Fibroblast of the aortic adventitia (primary cell): ENCODE measurements at regions not wholly inside any gene's neighbourhood (a gene's known extent, or its start where the extent isn't known, plus 50 kb on each side); places are given as distances from the start of the nearest gene placed in this dataset.

ENCODE experiments used
- DNase-seq: peaks from one replicate; pipeline ENCODE4 v3.0.0-alpha.2; 2010; ENCODE audit warnings: low read depth
- H3K4me3 ChIP-seq: 2 replicates; pipeline ENCODE4 v1.5.1; 2011; ENCODE audit warnings: low read depth, mild to moderate bottlenecking, control low read depth, low read length, moderate library complexity
- TF ChIP-seq, protein P1 (sequence below): IDR thresholded peaks from 2 replicates; pipeline ENCODE4 v1.5.1; 2011; ENCODE audit warnings: mild to moderate bottlenecking, low read length, control low read depth, inconsistent platforms; ENCODE audit not compliant: insufficient read depth

GRCh38 chr4:8741513-8742226, 130.0 kb downstream of the HMX1 start:
- no peak overlapping the region for H3K4me3 ChIP-seq
- TF ChIP-seq, protein P1, sequence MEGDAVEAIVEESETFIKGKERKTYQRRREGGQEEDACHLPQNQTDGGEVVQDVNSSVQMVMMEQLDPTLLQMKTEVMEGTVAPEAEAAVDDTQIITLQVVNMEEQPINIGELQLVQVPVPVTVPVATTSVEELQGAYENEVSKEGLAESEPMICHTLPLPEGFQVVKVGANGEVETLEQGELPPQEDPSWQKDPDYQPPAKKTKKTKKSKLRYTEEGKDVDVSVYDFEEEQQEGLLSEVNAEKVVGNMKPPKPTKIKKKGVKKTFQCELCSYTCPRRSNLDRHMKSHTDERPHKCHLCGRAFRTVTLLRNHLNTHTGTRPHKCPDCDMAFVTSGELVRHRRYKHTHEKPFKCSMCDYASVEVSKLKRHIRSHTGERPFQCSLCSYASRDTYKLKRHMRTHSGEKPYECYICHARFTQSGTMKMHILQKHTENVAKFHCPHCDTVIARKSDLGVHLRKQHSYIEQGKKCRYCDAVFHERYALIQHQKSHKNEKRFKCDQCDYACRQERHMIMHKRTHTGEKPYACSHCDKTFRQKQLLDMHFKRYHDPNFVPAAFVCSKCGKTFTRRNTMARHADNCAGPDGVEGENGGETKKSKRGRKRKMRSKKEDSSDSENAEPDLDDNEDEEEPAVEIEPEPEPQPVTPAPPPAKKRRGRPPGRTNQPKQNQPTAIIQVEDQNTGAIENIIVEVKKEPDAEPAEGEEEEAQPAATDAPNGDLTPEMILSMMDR: no peak

GRCh38 chr4:8740666-8741395, 130.8 kb downstream of the HMX1 start:
- no peak overlapping the region for H3K4me3 ChIP-seq
- no peak for DNase-seq
- TF ChIP-seq, protein P1: no peak

More at GRCh38 chr4:8741513-8742226, 130.0 kb downstream of the HMX1 start:
- DNase-seq: no peak

DNA sequence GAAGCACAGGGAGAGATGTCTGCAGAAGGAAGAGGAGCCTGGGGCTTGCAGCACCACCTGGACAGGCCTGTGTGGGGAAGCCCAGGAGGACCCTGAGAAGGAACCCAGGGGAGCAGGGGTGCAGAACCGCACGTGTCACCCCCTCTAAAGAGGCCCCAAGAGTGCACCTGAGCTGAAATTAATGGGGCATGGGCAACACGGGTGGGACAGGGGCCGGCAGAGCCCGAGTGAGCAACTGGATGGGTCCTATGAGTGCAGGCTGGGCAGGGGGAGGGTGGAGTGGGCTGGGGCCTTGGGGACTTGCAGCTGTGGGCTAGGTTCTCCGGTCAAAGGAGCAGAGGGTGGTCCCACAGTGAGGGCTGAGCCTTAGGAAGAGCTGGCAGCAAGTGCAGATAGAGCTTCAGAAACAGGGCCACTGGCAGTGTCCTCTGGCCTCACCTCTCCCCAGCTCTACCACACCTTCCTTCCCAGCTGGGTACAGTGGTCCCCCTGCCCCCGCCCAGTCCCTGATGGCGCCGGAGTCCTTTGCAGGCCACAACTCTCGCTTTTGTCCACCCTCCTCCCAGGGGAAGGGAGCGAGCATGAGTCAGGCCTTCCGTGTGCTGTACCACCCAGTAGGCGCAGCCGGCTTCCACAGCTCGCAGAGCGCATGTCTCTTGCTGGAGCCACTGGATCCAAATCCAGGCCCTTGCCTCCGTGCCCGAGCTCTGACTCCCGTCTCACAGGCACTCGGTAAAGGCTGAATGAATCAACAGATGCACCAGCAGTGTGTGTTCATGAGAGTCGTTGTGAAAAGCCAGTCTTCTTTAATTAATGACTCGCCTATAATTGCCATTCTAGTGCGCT, 131.6 kb downstream of the HMX1 start:
- TF ChIP-seq, protein P1: no peak
- no peak for DNase-seq

DNA sequence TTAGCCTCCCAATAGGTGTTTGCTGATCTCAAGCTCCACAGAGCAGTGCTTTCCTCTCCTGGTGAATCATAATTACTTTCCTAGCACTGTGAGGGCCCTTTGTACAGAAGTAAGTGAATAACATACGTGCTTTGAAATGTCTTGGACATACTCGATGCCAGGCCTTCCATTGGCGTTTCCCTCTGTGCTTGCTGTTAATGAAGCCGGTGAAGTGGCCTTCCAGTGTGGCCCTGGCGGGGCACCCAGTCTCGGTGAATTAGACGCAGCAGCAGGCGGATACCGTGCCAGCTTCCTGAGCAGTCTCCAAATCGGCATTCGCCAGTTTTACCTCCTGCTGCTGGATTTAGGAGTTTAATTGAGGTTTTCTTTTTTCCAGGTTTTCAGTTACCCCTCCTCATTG, 132.3 kb downstream of the HMX1 start:
- TF ChIP-seq, protein P1: no peak
- no peak for DNase-seq
- no peak overlapping the region for H3K4me3 ChIP-seq

More for the DNA sequence above, 131.6 kb downstream of the HMX1 start:
- no peak overlapping the region for H3K4me3 ChIP-seq

DNA sequence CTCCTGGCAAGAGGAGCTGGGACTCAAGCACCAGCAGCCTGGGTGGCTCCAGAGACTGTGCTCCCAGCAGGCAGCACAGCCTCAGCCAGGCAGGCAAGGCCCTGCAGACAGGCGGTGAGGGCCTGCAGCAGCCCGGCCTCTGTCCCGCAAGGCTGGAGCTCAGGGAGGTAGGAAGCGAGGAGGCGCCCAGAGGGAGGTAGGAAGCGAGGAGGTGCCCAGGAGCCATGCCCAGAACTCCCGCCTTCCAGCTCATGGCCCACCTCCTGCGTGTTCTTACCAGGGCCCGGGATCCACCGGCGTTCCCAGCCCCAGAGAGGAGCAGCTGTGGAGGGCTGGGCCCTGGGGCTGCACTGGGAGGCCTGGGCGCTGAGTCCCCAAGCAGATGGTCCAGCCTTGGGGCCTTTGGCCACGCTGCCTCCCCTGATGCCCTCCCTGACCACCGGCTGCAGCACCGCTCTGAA, 133.1 kb downstream of the HMX1 start:
- TF ChIP-seq, protein P1: no peak
- no peak for DNase-seq
- H3K4me3 ChIP-seq: no peak overlapping the region

DNA sequence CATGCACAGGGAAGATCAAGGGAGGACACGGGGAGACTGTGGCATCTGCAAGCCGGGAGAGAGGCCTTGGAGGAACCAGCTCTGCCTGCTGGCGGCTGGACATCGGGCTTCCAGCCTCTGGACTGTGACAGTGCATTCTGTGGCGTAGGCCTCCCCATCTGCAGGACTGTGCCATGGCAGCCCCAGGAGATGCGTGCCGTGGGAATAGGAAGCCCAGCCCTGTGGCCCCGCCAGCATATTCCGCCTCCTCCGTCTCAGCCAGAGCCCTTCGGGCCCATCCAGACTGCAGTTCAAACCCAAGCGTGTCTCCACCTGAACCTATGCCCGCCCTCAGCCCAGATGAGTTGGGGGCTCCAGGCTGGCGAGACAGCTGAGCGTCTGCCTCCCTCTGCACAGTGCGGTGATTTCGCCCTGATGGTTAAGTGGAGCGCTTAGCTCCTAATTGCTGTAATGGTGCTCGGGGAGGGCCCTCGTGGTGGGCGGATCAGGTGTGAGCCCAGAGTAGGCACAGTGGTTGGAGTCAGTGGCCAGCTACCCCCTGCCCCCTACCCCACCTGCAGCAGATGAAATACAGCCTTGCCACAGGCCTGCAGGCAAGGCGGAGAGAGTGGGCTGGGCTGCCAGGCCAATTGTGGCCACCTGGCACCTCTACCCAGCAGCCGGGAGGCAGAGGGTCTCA, 133.9 kb downstream of the HMX1 start:
- TF ChIP-seq, protein P1: no peak
- H3K4me3 ChIP-seq: no peak overlapping the region
- DNase-seq: no peak
